Lower leg skin (tissue), 4 donors: ENCODE measurements at regions not wholly inside any gene's neighbourhood (a gene's known extent, or its start where the extent isn't known, plus 50 kb on each side); places are given as distances from the start of the nearest gene placed in this dataset.

ENCODE experiments used
- DNase-seq, 2 donors: peaks; one replicate each; pipeline ENCODE4 v3.0.0-alpha.2; 2019; ENCODE audit warnings: low spot score in 2 of 2
- H3K4me3 ChIP-seq: fragments of 200-600 bp; sonication (generic); 2 replicates; pipeline ENCODE4 v1.5.1; 2017; ENCODE audit warnings: mild to moderate bottlenecking, low read depth; ENCODE audit not compliant: poor library complexity, severe bottlenecking
- POLR2A ChIP-seq, 2 donors: fragments of 450-650 bp; IDR thresholded peaks; one replicate each; pipeline ENCODE4 v1.6.1; 2016 to 2017; ENCODE audit warnings: antibody characterized with exemption in 2 of 2, mild to moderate bottlenecking in 1 of 2, moderate library complexity in 1 of 2
- WGBS, 2 donors: methylation state at CpG; one replicate each; pipeline ENCODE4 v1.1.5; 2018; 5-methylcytosine and 5-hydroxymethylcytosine counted together
- intact Hi-C: fragments of 100-400 bp; cut with DNase I; formaldehyde crosslinking; loops from one replicate; pipeline ENCODE4 v1.15.0; 2023; ENCODE audit warnings: low total_unique reads
- TF ChIP-seq, protein P1 (sequence below), 3 donors: fragments of 450-650 bp; IDR thresholded peaks; one replicate each; pipeline ENCODE4 v1.5.1; 2016; ENCODE audit warnings: antibody characterized with exemption in 3 of 3, mild to moderate bottlenecking in 3 of 3, moderate library complexity in 2 of 3

DNA sequence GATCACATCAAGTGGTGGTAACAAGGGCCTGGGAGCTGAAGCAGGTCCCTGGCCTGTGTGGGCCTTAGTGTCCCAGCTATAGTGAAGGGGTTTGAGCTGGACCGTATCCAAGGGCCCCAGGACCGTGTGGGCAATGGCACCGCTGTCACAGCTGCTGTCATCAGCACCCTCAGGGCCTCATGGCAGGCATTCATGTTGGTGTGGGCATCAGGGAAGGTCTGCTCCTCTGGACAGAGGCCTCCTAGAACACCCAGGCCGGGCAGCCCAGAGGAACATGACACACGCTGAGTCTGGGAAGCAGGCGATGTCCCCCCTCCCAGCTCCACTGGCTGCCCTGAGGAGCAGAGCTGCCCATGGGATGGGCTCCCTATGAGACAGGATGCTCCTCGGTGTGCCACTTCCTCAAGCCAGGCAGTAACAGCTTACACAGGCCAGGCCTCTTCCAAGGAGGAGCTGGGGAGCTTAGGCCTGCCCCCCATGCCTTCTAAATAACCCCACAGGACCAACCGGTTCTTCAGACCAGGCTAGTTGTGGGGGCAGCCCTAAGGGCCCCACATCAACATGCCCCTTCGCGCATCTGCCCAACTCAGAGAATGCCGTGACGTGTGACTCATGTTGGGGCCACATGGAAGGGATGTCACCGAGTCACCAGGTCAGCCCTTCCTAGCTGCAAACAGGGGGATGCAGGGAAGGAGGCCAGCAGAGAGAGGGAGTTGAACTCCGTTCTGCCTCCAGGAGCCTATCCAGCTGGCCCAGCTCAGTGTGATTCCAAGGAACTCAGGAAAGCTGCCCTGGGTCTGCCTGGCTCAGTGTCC, 80.4 kb downstream of the PITPNM2 start:
- H3K4me3 ChIP-seq: no peak overlapping the region
- TF ChIP-seq, protein P1, sequence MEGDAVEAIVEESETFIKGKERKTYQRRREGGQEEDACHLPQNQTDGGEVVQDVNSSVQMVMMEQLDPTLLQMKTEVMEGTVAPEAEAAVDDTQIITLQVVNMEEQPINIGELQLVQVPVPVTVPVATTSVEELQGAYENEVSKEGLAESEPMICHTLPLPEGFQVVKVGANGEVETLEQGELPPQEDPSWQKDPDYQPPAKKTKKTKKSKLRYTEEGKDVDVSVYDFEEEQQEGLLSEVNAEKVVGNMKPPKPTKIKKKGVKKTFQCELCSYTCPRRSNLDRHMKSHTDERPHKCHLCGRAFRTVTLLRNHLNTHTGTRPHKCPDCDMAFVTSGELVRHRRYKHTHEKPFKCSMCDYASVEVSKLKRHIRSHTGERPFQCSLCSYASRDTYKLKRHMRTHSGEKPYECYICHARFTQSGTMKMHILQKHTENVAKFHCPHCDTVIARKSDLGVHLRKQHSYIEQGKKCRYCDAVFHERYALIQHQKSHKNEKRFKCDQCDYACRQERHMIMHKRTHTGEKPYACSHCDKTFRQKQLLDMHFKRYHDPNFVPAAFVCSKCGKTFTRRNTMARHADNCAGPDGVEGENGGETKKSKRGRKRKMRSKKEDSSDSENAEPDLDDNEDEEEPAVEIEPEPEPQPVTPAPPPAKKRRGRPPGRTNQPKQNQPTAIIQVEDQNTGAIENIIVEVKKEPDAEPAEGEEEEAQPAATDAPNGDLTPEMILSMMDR (IDR thresholded peaks at IDR 0.05): no peak
- TF ChIP-seq POLR2A (IDR thresholded peaks at IDR 0.05): no peak
- WGBS, 2 donors: 59 to 64% methylated on average over 10 to 14 of the region's 14 CpGs
- no peak for DNase-seq
- intact Hi-C loops: no loop called here

DNA sequence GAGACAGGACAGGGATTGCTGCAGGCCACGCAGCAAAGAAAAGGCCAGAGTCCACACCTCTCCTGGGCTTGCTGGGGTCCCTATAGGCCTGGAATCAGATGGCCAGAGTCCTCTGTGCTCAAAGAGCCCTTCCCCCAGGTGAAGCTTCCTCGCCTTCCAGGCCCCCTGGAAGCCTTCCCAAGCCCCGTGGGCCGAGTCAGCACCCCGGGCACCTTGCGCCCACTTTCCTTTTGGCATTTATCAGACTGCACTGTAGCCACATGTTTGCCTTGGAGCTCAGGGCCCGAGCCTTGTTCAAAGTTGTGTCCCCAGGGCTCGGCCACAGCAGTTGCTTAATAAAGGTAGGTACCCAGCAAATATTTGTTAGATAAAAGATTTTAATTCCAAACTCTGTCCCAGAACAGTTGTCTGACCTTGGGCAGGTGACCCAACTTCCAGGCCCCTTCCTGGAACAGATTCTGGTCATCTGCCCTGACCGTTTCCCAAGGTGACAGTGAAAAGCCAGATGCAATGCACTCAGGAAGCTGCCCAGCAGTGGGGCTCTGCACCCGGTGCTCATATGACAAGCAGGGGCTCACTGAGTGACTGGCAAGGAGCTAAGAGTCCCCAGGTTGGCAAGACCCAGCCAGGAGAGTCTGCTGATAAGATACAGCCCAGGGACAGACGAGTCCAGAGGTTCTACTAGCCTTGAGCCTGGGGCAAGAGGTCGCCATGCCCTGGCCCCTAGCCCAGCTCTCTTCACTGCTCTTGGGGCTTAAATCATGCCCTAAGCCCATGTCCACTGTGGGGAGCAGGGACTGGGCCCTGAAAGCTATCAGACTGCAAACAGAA, 81.2 kb downstream of the PITPNM2 start:
- intact Hi-C loops: no loop called here
- TF ChIP-seq, protein P1 (IDR thresholded peaks at IDR 0.05): no peak
- TF ChIP-seq POLR2A (IDR thresholded peaks at IDR 0.05): no peak
- no peak for DNase-seq
- H3K4me3 ChIP-seq: no peak overlapping the region
- WGBS, 2 donors: 82% methylated on average over 12 of the region's 12 CpGs

DNA sequence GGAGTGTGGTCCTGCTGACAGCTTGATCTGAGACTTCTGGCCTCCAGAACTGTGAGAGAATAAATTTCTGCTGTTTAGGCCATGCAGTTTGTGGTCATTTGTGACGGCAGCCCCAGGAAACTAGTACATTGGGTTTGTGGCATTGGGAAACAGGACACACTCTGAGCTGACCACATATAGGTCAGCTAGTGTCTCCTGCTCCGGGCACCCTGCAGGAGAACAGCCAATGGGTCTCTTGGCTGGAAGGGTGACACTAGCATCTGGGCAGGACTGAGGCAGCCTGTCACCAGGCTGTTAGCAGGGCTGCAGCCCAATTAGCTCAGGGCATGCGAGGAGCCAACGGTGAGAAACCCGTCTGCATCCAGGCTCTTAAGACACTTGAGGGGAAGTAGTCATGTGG, 83.2 kb downstream of the PITPNM2 start:
- no peak for TF ChIP-seq POLR2A (IDR thresholded peaks at IDR 0.05)
- TF ChIP-seq, protein P1 (IDR thresholded peaks at IDR 0.05): no peak
- H3K4me3 ChIP-seq: no peak overlapping the region
- no peak for DNase-seq
- WGBS, 2 donors: 80 to 94% methylated on average over 4 to 5 of the region's 5 CpGs
- intact Hi-C loops: no loop called here

DNA sequence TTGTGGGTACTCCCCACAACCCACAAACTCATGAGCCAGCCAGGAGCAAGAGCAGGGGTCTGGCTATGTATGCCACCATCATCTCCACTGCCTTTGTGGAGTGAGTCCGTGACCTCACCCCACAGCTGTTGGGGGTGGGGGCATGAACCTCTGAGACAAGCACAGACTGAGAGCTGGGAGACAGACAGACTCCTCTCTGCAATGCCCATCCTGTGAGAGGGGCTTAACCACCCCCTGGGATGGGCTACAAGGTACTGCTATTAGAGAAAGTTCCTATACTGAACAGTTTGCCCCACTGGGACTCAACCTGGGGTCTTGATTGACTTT, 84.5 kb downstream of the PITPNM2 start:
- intact Hi-C loops: no loop called here
- no peak overlapping the region for H3K4me3 ChIP-seq
- DNase-seq: no peak
- WGBS, 2 donors: 92 to 100% methylated on average over 1 of the region's 1 CpG
- TF ChIP-seq, protein P1 (IDR thresholded peaks at IDR 0.05): no peak
- TF ChIP-seq POLR2A (IDR thresholded peaks at IDR 0.05): no peak

DNA sequence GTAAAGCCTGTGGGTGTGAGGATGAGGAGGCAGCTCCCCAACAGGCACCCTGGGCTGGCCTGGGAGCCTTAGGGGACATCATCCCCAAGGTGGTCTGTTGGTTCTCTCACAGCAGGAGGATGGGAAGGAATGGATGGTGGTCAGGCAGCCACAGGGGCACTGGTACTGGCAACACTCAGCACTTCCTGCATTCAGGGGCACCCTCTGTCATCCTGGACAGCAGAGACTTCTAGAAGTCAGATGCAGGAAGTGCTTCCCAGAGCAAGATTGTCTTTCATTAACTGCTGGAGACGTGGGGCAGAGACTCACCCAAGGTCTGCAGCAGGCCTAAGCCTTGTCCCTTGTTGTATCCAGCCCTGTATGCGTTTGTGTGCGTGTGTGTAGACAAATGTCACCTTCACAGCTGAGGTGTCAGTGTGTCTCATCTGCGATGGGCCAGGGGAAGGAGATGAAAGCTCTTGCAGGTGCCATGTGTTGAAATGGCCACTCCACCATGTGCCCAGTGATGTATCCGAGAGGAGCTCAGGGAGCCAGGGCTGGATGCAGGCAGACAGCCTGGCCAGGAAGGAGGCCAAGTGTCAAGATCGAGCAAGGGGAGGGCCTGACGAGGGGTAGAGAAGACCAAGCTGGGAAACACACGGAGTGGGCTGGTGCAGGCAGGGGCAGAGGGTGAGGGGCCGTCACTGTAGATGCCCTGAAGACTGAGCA, 85.1 kb downstream of the PITPNM2 start:
- intact Hi-C loops: no loop called here
- DNase-seq: no peak
- WGBS, 2 donors: 83 to 90% methylated on average over 9 of the region's 9 CpGs
- no peak overlapping the region for H3K4me3 ChIP-seq
- TF ChIP-seq, protein P1 (IDR thresholded peaks at IDR 0.05): no peak
- no peak for TF ChIP-seq POLR2A (IDR thresholded peaks at IDR 0.05)
